HG02981 (cell line): ENCODE measurements at regions not wholly inside any gene's neighbourhood (a gene's known extent, or its start where the extent isn't known, plus 50 kb on each side); places are given as distances from the start of the nearest gene placed in this dataset.
"Not testable (repeated sequence)": the region's sequence is repeated elsewhere in the genome, so short reads cannot be mapped to it uniquely, and the experiment has no call there.

Source experiments
- ATAC-seq: cut with Tn5 transposase; IDR thresholded peaks from one replicate; pipeline ENCODE4 v1.9.1; 2021; ENCODE audit warnings: mild to moderate bottlenecking, moderate library complexity; ENCODE audit not compliant: unreplicated experiment

- no peak for ATAC-seq
Observed at GRCh38 chr13:65265988-65266387, 1964.1 kb downstream of the PCDH9 start.

GRCh38 chr13:65264066-65264465, 1966.1 kb downstream of the PCDH9 start:
- ATAC-seq: no peak

DNA sequence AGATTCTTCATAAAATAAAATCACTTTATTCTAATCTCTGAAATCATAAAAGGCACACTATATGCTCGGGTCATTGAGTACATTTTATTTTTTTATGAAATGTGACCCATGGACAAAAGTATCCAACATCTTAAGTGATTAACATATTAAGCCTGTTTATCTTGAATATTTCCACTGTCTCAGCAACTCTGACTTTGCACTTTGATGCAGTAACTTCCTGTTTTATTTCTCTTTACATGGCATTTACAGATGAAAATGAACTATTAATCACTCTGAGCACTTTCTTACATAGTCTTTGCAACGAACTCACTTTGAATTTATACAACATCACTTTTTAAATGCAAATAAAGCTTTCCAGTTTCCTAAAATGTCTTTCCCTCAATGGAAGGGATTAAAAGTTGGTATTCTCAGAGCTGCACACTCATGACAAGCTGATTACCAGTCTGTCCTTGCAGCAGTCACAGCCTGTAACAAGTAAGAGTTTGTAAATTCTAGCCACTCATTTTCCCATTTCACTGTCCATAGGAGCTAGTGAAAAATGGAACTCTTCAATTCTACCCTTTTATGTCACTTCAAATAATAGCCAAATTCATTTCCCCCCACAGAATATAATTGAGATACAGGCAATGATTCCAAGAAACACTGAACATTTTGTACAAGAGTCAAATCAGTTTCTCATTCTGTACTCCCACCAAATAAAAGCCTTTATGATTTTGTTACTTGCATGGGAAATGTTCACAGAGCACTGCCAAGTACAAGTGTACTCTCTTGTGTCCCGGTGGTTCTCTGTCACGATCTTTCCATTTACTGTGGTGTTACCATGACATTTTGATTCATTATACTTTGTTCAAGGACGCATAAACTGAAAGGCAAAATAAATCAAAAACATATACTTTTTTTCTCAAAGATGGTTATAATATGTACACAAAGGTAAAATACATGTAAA, 1968.9 kb downstream of the PCDH9 start:
- ATAC-seq: no peak

- ATAC-seq: no peak
Observed at GRCh38 chr13:65240773-65241172, 1989.4 kb downstream of the PCDH9 start.

DNA sequence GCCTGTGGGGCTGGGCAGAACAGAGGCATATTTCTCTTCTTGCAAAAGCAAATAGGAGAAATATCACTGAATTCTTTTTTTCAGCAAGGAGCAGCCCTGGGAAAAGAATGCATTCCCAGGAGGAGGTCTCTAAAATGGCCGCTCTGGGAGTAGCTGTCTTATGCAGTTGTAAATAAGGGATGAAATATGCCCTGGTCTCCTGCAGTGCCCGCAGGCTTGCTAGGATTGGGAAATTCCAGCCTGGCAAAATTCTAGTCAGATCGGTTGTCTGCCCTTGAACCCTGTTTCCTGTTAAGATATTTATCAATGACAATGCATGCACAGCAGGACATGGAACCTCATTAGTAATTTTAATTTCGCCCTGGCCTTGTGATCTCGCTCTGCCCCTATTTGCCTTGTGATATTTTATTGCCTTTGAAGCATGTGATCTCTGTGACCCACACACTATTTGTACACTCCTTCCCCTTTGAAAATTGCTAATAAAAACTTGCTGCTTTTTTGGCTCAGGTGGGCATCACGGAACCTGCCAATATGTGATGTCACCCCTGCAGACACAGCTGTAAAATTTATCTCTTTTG, 1993.2 kb downstream of the PCDH9 start:
- no peak for ATAC-seq

GRCh38 chr13:65217471-65217995, 2012.6 kb downstream of the PCDH9 start:
- ATAC-seq: no peak

- ATAC-seq: not testable (repeated sequence)
Observed at GRCh38 chr13:65202845-65203244, 2027.3 kb downstream of the PCDH9 start.

DNA sequence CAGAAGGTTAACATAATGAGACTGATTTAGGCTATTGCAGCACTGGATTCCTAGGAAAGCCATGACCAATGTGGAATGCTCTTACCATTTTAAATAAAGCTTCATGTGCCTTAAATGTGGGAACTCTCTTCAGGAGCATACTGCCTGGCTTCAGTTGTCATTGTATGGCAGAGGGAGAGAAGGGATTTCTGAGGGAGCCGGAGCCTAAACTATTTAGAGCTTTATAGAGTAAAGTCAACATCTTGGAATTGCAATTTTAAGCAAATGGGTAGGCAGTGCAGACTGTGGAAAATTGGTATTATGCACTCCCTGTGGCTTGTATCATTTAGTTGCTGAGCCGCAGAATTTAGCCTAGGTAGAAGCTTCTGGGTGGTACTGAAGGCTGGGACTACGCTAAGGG, 2041.4 kb downstream of the PCDH9 start:
- no peak for ATAC-seq

DNA sequence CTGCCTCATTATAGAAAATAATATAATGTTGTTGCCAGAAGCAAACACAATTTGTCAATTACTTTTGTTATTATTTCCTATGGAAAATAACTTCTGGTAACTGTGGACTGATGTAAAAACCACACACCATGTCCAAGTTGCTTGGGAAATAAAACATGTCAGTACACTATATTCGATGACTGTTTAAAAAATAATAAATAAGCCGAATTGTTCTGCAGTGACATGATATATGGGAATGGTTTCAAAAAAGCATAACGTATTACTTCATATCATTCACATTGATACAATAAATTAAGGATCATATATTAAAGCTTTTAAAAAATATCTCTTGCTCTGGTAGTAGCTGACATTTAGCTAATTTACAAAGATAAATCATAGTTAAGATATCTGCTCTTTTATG, 2062.1 kb downstream of the PCDH9 start:
- ATAC-seq: no peak

DNA sequence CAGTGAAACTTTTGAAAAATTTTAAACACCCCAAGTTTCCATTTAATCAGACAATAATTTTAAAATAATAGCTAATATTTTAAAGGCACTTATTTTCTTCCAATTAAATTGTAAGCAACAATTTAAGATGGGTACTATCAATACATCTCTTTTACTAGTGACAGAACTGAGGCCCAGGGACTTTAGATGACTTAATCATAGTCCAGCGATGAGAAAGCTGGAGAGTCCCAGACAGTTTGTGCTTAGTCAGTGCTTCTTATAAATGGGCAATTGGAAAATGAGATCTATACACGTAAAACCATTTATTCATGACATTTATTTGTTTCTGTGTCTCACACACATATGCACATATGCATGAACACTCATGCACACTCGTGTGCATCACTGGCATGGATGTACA, 2063.5 kb downstream of the PCDH9 start:
- no peak for ATAC-seq

DNA sequence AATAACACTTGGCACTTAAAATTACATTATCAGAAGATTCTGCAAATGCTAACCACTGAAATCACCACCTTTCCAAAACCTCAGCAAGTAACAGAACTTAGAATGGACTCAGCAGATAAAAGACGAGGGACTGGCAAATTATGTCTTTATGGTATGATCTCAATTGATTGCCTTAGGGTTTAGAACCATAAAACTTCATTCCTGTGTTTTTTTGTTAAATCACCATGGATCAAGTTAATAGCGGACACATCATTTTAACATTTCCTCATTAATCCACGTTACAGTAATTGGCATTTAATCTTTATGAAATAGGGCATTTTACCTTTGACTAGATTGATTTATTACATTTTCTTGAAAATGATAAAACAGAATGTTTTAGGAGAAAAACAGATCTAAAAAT, 2070.3 kb downstream of the PCDH9 start:
- no peak for ATAC-seq

DNA sequence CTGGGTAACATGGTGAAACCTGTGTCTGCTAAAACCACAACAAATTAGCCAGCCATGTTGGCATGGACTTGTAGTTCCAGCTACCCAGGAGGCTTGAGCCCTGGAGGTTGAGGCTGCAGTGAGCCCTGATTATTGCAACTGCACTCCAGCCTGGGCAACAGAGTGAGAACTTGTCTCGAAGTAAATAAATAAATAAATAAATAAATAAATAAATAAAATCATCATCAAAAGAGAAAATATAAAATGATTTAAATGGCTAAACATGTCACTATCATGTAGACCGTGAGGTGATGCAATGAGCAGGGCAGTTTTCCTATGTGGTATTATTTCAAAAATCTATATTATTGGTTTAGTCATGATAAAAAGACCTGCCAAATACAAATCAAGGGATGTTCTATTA, 2074.3 kb downstream of the PCDH9 start:
- ATAC-seq: no peak

DNA sequence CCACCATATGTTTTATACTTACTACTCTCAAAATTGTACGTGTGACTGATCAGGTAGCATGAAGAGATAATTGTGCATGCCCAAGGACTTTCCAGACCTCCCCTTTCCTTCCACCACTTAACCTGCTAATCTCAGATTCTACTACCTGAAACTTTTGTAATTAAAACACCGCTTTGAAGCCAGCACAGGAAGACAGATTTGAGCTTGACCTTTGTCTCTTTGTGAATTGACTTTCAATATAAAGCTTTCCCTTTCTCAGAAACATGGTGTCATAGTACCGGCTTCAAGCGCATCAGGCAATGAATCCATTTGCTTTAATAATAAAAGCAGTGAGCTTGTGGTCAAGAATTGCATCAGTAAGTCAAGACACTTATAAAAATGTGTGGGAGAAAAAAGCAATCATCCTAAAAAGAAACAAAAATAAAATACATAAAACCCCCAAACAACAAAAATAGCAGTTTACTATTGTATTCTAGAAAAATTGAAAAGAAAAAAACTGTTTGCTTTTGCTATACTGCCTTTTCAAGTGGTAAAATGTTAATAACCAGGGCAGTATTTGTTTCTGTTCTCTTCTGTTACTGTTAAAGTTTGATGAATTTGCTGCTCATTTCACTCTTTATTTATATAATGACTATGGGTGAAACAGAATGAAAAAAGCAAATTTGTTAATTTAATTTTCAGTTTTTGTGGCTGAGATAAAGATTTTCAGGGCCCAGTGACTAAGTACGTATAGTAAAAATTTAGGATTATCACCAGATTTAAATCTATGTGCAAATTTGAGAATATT, 2075.3 kb downstream of the PCDH9 start:
- no peak for ATAC-seq

- ATAC-seq: no peak
Observed at GRCh38 chr13:65149687-65150086, 2080.4 kb downstream of the PCDH9 start.

DNA sequence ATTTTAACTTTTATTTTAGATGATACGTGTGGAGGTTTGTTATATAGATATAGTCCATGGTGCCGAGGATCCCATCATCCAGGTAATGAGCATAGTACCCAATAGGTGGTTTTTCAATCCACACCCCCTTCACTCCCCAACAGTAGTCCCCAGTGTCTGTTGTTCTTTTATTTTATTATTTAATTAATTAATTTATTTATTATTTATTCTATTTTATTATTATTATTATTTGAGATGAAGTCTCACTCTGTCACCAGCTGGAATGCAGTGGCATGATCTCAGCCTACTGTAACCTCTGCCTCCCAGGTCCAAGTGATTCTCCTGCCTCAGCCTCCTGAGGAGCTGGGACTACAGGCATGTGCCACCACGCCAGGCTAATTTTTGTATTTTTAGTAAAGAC, 2086.2 kb downstream of the PCDH9 start:
- ATAC-seq: no peak

GRCh38 chr13:65133094-65133493, 2097.0 kb downstream of the PCDH9 start:
- ATAC-seq: no peak

DNA sequence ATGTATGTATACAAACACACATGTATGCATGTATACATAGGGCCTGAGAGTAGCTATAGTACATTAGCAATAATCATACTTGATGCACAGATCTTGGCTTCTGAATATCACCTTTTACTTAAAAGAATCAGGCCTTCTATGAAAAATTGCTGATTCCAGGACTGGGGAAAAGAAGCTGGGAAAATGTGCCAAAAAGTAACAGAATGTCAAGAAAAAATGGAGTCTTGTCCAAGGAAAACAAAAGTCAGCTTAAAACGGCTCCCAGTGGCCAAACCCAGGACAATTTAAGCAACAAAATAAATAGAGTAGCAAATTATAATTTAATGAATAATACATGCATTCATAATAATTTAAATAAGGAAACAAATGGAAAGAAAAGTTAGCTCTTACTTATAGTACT, 2104.9 kb downstream of the PCDH9 start:
- ATAC-seq: no peak

DNA sequence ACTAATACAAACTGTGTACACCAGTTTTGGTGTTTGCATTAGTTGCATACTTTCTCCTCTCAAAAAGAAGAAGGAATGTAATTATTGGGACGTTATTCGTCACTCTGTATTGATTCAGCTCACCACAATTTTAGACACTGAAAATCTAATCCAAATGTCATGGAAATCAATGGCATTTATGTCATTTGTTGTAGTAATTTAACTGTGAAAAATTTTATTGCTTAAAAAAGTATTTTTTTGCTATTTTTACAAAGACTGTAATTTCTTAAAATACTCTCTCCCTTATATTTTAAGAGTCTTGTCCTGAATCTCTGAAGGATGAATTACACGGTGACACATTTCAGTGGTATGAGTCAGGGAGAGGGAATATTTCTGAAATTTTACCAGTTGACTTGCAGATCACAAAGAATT, 2117.6 kb downstream of the PCDH9 start:
- ATAC-seq: no peak

DNA sequence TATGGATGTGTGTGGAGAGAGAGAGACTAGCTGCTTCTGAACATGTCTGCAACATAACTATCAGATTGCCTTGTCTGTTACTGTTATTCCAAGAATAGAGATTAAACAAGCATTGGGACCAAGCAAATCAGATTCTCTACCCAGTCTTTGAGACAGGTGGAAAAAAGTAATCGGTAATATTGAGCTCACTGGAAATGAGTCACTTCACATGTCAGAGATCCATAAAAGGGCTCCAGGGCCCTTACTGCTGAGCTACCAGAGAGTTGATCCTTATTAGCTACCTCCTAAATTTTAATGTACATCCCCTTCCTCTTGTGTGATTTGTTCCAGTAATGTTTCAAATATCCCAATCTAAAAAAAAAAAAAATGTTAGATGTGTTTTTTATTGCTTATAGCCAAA, 2118.0 kb downstream of the PCDH9 start:
- ATAC-seq: no peak

- no peak for ATAC-seq
Observed at GRCh38 chr13:65111223-65111622, 2118.9 kb downstream of the PCDH9 start.

- not testable (repeated sequence) for ATAC-seq
Observed at GRCh38 chr13:65104436-65104835, 2125.7 kb downstream of the PCDH9 start.
